SIG-M5 treated with dmso at 0.1 percent for 504 hours (cell line): ENCODE measurements at regions not wholly inside any gene's neighbourhood (a gene's known extent, or its start where the extent isn't known, plus 50 kb on each side); places are given as distances from the start of the nearest gene placed in this dataset.

Experiments used
- DNase-seq: peaks from one replicate; lab custom pipeline; 2025; ENCODE audit not compliant: unreplicated experiment; lab: John Stamatoyannopoulos, UW

GRCh38 chr6:113524826-113525225, 332.3 kb upstream of the MARCKS start:
- no peak for DNase-seq

GRCh38 chr6:113526553-113526952, 330.6 kb upstream of the MARCKS start:
- no peak for DNase-seq

DNA sequence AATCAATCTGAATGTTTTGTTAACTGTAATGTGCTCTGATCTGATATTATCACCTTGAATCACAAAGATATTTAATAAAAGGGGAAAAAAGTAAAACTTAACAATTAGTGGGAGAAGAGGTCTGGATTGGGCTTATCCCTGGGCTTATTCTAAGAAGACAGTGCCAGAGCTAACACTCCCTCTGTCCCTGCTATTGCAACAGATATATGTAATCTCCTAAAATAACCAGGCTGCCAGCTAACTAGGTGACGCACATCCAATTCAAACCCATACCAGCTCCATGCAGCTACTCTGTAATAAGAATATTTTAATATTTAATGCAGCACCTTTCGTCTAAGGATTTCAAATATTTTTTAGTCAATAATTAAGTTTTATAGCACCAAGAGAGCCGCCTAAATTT, 330.1 kb upstream of the MARCKS start:
- DNase-seq: no peak

DNA sequence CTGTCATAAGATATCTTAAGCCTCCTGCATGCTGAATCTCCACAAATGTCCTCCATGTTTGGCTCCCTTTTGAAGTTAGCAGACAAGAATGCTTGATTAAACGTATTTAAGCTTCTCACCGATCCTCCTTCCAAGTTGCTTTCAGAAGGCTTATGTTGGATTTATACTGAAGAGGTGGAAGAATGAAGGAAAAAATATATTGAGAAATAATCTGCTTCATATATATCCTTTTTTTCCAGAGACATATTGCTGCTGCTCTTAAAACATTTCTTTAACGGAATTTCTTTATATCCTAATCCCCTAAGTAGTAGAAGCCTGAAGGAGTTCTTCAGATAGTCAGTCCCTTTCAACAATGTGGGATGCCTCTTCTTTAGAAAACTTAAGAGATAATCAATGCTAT, 329.0 kb upstream of the MARCKS start:
- no peak for DNase-seq

GRCh38 chr6:113529196-113529595, 327.9 kb upstream of the MARCKS start:
- DNase-seq: no peak

DNA sequence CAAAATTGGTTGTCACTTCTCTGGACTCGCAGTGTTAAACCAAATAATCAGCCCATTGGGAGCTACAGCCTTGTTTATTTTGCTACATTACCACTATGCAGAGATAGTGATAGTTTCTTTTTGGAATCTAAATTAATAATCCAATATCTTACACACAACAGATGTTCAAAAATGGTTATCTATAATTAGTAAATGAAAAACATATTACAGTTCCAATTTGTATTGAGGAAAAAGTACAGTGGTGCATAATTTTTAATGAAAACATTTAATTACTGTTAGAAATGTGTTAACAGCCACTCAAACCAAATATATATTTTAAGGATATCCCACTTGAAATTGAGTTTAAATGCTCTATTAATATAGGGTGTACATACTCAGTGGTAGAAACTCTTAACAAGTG, 327.3 kb upstream of the MARCKS start:
- no peak for DNase-seq

DNA sequence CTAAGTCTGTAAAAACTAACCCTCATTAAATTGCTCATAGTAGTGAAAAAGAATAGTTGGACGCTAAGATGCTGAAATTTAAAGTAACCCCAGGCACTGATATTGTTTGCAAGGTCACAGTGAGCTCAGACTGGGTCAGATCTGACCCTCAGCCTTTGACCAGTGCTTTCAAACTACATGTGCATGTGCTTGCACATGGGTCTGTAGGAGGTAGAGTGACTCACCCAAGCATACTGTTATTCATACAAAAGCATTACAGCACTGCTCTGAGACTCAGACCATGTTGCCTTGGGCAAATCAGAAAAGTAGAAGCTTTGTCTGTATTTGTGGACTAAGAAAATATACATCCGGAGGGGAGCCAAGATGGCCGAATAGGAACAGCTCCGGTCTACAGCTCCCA, 326.4 kb upstream of the MARCKS start:
- DNase-seq: no peak

GRCh38 chr6:113539202-113539601, 317.9 kb upstream of the MARCKS start:
- no peak for DNase-seq

DNA sequence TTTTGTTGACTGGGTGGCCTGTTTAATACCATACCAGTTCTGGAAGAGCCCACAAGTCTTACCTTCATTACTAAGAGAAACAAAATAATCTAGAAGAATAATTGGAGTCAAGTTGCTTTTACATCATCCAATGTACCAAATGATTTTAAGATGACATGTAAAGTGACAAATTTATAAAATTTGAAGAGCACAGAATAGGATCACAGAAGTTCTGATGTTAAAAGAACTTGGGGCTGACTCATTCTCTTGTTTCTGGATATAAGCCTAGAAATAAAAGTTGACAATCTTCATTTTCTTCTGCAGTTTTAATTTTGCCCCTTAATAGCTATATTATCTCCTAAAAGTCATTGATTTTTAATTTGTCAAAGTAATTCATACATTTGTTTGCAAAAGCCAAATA, 317.5 kb upstream of the MARCKS start:
- no peak for DNase-seq

GRCh38 chr6:113540466-113540865, 316.7 kb upstream of the MARCKS start:
- no peak for DNase-seq

- DNase-seq: no peak
Measured at GRCh38 chr6:113551168-113551567, 306.0 kb upstream of the MARCKS start.

GRCh38 chr6:113556775-113557174, 300.4 kb upstream of the MARCKS start:
- no peak for DNase-seq

DNA sequence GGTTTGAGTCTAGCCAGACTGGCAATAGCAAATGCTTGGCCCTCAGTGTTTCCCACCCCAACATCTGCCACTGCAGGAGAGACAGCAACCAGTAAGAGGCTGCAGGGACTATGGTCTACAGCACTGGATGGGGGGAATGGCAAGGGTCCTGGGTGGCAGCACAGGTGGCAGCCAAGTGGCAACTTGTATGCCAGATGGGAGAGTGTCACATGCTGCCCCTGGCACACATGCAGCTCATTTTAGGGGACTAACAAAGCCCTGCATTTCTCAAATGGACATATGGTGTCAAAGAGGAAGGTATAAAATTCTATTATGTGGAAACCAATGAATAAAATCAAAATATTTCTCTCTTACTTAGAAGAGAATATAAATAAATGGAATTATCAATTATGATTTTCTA, 298.7 kb upstream of the MARCKS start:
- no peak for DNase-seq

DNA sequence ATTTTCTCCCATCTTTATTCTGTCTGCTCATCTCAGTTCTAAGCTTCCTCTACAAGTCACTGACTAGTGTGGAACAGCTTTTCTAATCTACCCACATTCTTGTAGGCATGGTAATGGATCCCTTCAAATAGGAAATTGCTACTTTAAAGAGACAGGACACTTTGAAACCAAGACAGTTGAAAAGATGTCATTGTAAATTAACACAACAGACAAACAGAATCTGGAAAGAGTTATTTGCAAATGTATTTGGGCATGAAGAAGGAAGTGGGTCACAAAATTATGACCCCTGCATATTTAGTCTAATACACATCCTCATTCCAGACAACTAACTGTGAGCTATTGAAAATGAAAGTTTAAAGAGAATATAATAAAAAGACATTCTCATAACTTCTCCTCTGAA, 298.2 kb upstream of the MARCKS start:
- DNase-seq: no peak

DNA sequence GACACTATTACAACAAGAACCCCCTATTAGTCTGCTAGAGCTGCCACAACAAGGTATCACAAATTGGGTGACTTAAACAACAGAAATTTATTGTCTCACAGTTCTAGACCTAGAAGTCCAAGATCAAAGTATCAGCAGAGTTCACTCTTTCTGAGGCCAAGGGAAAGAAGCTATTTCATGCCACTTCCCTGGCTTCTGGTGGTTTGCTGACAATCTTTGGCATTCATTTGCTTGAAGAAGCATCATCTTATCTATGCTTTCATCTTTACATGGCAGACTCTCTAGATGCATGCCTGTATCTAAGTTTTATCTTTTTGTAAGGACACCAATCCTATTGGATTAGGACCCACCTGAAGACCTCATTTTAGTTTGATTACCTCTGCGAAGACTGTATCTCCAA, 296.8 kb upstream of the MARCKS start:
- no peak for DNase-seq

DNA sequence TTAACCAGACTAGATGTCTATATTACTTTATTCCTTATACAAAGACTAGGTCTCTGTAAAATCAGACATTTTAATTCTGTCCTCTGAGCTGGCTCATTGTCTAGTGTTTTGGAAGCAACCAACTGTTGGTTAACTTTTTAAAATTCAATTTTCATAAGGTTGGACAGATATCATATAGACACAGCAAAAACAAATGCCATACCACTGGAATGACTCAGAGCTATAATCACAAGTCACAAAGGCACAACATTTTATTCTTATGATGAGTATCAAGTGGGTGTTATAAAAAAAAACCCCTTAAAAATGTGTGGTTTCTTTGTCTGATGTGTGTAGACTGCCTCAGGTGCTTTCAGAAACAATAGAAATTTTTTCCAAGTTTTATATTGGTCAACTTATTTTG, 296.2 kb upstream of the MARCKS start:
- DNase-seq: no peak

DNA sequence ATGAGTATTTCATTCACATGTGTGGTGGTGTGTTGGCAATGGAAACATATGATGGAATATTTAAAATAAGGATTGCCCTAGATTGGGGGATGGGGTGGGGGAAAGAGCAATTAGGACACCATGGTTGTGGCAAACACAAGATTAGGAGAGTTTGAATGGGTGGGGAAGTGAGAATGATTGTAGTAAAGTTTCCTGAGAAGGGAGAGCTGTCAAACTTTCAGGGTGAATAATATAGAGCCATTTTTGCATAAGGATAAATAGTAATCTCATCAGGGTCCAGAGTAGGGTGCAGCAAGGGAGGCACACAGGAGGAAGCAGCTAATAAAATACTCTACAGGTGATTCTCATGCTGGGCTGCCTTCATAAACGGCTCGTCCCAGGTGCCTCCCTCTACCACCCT, 294.9 kb upstream of the MARCKS start:
- no peak for DNase-seq

GRCh38 chr6:113564371-113565171, 292.6 kb upstream of the MARCKS start:
- DNase-seq: no peak

GRCh38 chr6:113565306-113565705, 291.8 kb upstream of the MARCKS start:
- DNase-seq: no peak

- no peak for DNase-seq
Measured at GRCh38 chr6:113570161-113570560, 287.0 kb upstream of the MARCKS start.

DNA sequence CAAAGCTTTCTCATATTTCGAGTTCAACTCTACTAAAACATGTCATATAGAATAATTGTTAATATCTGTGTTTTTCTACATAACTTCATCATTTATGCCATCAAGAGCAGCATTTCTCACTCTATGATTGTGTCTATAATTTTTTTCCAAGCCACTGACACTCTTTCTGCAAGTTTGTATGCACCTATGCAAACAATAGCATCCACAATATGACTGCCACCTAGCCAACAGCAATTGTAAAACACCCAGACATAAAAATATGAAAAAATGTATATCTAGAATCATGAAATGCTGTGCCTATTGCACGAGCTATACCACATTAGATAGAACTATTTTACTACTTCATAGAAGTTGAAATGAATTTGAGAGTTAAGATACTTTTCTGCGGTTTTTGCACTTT, 286.5 kb upstream of the MARCKS start:
- DNase-seq: no peak

DNA sequence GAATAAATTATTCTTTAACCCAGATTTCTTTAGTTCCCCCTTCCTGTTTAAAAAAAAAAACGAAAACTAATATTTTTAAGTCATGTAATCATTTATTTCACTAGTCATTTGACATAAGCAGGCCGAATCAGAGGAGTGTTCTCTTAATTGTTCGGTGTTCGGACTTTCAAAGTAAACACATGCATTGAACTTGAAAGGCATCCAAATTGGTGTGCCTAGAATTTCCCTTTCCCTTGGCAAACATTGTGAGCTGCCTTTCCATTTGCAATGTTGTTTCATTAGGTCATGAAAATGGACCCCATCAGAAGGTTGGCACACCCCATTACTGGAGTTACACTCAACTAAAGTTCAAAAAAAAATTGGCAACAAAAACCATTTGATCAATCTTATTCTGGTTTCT, 283.0 kb upstream of the MARCKS start:
- DNase-seq: no peak

- no peak for DNase-seq
Measured at GRCh38 chr6:113576310-113576709, 280.8 kb upstream of the MARCKS start.
